Thoracic aorta (tissue), 2 donors: ENCODE measurements at regions not wholly inside any gene's neighbourhood (a gene's known extent, or its start where the extent isn't known, plus 50 kb on each side); places are given as distances from the start of the nearest gene placed in this dataset.

Experiments used
- ATAC-seq: fragments of 150-250 bp; one replicate; pipeline ENCODE4 v1.8.0; 2017; ENCODE audit warnings: low read depth; ENCODE audit not compliant: insufficient number of reproducible peaks, low FRiP score
- DNase-seq: peaks from one replicate; pipeline ENCODE4 v3.0.0-alpha.2; 2020; ENCODE audit warnings: low spot score
- H3K27ac ChIP-seq, 2 donors: fragments of 200-600 bp; sonication (generic); 1 replicate in 1 of 2; 2 replicates in 1 of 2; pipeline ENCODE4 v1.5.1; 2016; ENCODE audit warnings: mild to moderate bottlenecking in 2 of 2, moderate library complexity in 2 of 2
- H3K27me3 ChIP-seq: fragments of 200-600 bp; sonication (generic); replicated peaks from 2 replicates; pipeline ENCODE4 v1.6.0; 2016; ENCODE audit warnings: mild to moderate bottlenecking; ENCODE audit not compliant: insufficient read depth
- H3K36me3 ChIP-seq: fragments of 200-600 bp; sonication (generic); one replicate; pipeline ENCODE4 v1.5.1; 2016
- H3K4me1 ChIP-seq, 2 donors: fragments of 200-600 bp; sonication (generic); 1 replicate in 1 of 2; 2 replicates in 1 of 2; pipeline versions ENCODE4 v1.5.1 to v1.6.0; 2016; ENCODE audit warnings: low read depth in 2 of 2, mild to moderate bottlenecking in 1 of 2; ENCODE audit not compliant: control insufficient read depth in 1 of 2
- H3K4me3 ChIP-seq: fragments of 200-600 bp; sonication (generic); 2 replicates; pipeline ENCODE4 v1.5.1; 2016; ENCODE audit warnings: mild to moderate bottlenecking
- H3K9me3 ChIP-seq: fragments of 200-600 bp; sonication (generic); 2 replicates; pipeline ENCODE4 v1.5.1; 2016
- TF ChIP-seq, protein P1 (sequence below): fragments of 200-600 bp; sonication (generic); IDR thresholded peaks from one replicate; pipeline ENCODE4 v1.5.1; 2019; ENCODE audit warnings: antibody characterized with exemption

GRCh38 chr12:105724641-105725040, 394.1 kb downstream of the C12orf75 start:
- H3K4me3 ChIP-seq = no peak overlapping the region
- H3K4me1 ChIP-seq = peaks cover 3 to 20% of the 10 kb centered on the region in 2 donors
- H3K27me3 ChIP-seq = no peaks in the 10 kb centered on the region
- ATAC-seq (no peak), DNase-seq (no peak)
- H3K27ac ChIP-seq = peak overlapping the region in 1 of 2 donors; percentile 54
- H3K36me3 ChIP-seq = no peaks in the 10 kb centered on the region
- TF ChIP-seq, protein P1, sequence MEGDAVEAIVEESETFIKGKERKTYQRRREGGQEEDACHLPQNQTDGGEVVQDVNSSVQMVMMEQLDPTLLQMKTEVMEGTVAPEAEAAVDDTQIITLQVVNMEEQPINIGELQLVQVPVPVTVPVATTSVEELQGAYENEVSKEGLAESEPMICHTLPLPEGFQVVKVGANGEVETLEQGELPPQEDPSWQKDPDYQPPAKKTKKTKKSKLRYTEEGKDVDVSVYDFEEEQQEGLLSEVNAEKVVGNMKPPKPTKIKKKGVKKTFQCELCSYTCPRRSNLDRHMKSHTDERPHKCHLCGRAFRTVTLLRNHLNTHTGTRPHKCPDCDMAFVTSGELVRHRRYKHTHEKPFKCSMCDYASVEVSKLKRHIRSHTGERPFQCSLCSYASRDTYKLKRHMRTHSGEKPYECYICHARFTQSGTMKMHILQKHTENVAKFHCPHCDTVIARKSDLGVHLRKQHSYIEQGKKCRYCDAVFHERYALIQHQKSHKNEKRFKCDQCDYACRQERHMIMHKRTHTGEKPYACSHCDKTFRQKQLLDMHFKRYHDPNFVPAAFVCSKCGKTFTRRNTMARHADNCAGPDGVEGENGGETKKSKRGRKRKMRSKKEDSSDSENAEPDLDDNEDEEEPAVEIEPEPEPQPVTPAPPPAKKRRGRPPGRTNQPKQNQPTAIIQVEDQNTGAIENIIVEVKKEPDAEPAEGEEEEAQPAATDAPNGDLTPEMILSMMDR = peak; percentile 28
- no peaks in the 10 kb centered on the region for H3K9me3 ChIP-seq

GRCh38 chr12:105725054-105725453, 394.6 kb downstream of the C12orf75 start:
- TF ChIP-seq, protein P1 = no peak
- Histone ChIP-seq H3K27me3 (no peaks in the 10 kb centered on the region), H3K4me3 (no peak overlapping the region), H3K9me3 (no peaks in the 10 kb centered on the region), H3K36me3 (no peaks in the 10 kb centered on the region), H3K27ac (peak overlapping the region in 1 of 2 donors; percentile 54), H3K4me1 (peaks cover 3 to 20% of the 10 kb centered on the region in 2 donors)
- no peak for ATAC-seq
- no peak for DNase-seq

DNA sequence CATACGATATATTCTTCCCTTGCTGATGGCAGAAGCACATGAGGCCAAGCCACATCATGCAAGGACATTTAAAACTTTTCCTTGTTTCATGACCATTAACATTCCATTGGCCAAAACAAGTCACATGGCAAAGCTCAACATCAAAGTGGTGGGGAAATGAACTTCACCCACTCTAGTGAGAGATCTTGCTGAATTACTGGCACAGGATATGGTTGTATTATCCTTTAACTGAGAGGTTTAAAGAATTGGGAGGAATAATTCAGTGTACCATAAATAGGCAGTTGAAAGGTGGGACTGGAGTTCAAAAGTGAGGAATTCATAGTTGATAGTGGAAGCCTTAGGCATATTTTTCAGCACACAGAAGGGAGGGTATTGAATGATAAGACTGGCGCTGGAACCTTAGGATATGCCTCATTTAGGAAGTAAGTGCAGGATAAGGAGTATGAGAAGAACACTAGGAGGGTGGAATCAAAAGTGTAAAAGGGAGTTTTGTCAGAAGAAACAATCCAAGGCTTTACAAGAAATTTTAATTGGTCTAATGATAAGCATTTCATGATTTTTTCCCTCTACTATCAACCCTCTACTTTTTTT, 398.8 kb downstream of the C12orf75 start:
- DNase-seq (no peak), ATAC-seq (no peak)
- peaks cover 1 to 14% of the 10 kb centered on the region in 2 donors for H3K4me1 ChIP-seq

GRCh38 chr12:105729926-105730325, 399.4 kb downstream of the C12orf75 start:
- Histone ChIP-seq H3K4me1 (peaks cover 0 to 7% of the 10 kb centered on the region in 2 donors), H3K4me3 (no peak overlapping the region), H3K36me3 (no peaks in the 10 kb centered on the region), H3K9me3 (no peaks in the 10 kb centered on the region), H3K27me3 (no peaks in the 10 kb centered on the region), H3K27ac (no peak overlapping the region)
- ATAC-seq (no peak), DNase-seq (no peak)
- TF ChIP-seq, protein P1 = no peak

More for the DNA sequence above, 398.8 kb downstream of the C12orf75 start:
- Histone ChIP-seq H3K27ac (no peak overlapping the region), H3K36me3 (no peaks in the 10 kb centered on the region), H3K9me3 (no peaks in the 10 kb centered on the region), H3K27me3 (no peaks in the 10 kb centered on the region), H3K4me3 (no peak overlapping the region)
- TF ChIP-seq, protein P1 = no peak

DNA sequence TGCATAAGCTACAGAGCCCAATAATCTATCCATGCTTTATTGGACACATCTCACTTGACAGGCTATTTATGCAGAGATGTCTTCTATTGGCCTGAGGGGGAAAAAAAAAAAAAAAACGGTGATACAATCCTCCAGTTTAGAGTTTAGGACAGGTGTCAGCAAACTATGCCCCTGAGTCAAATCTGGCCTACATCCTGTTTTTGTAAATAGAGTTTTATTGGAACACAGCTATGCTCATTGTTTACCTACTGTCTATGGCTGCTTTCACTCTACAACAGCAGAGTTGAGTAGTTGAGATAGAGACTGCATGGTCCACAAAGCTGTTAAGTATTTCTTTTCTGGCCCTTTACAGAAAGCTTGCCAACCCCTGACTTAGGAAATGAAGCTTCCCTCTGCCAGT, 403.1 kb downstream of the C12orf75 start:
- H3K27me3 ChIP-seq = no peaks in the 10 kb centered on the region
- no peak overlapping the region for H3K4me3 ChIP-seq
- H3K27ac ChIP-seq = no peak overlapping the region
- no peak for DNase-seq
- peaks cover 3 to 9% of the 10 kb centered on the region in 2 donors for H3K4me1 ChIP-seq
- ATAC-seq = no peak
- no peaks in the 10 kb centered on the region for H3K9me3 ChIP-seq
- H3K36me3 ChIP-seq = no peaks in the 10 kb centered on the region
- TF ChIP-seq, protein P1 = no peak
